Occipital lobe (tissue), 1 donor: ENCODE measurements at regions not wholly inside any gene's neighbourhood (a gene's known extent, or its start where the extent isn't known, plus 50 kb on each side); places are given as distances from the start of the nearest gene placed in this dataset.

Experiments used
- DNase-seq: peaks from one replicate; lab custom pipeline; 2025; lab: John Stamatoyannopoulos, UW

DNA sequence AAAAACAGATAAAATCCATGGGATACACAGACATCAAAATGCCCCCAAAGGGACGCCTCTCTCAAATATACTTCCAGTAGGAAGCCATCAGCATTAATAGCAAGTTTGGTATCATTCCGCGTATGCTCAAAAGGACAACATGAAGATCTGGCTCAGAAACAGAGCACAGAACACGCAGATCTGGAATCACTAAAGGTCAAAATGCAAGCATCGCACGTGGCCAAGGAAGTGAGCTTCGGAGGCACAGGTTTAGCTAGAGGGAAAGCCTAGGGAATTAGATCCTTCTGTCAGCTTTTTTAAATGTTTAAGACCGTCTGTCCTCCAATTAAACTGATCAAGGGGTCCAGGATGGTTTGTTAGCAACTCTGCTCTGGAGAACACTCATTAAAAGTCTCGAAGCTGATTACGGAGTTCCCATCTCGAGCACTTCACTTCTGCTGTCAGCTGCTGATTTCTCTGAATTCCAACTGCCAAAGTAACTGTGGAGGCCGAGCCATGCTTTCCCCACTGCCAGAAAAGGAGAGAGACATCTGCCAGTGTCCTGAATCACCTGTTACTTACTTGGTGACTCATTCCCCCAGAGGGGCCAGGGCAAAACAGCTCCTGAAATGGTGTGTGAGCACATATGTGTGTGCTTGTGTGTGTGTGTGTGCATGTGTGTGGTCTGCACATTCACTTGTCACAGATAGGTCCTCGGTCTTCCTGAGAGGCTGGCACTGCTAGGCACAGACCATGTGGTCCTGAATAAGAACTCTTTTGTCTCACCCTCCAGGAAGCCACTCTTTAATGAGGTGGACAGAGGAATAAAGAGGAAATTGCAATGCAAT lies 177.7 kb upstream of the PPARGC1A start:
- DNase-seq = no peak

DNA sequence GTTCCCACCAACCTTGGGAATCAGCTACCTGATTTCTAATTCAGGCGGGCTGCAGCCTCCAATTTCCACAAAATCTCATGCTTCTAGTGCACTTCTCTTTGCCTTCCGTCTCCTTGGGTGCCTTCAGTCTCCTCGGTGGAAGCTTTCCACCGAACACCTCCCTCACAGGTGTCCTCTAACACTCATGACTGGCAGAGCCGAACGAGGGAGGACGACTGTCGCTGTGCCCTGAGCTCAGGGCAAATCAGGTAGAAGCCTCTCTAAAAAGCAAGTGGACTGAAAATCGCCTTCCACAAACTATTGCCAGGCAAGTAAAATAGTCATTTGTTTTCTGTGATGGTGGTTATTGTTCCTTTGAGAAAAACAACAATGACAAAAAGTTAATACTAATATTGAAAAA lies 176.1 kb upstream of the PPARGC1A start:
- DNase-seq = no peak

DNA sequence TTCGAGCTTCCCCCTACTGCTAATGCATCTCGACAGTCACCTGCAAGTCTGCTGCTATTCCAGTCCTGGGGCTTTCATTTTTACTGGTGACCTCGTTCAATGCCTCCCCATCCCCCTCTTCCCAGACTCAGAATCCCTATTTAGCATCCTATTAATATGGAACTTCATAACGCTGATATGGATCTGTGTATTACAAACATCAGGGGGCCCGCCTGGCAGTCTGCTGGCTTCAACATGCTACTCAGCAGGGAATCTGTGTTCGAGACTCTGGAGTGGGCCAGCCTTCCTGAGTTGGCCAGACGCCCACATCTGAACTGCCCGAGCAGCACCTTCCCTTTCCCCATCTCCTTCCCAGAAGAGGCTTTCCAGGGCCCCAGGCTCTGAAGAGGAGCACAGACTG lies 173.9 kb upstream of the PPARGC1A start:
- DNase-seq = no peak

DNA sequence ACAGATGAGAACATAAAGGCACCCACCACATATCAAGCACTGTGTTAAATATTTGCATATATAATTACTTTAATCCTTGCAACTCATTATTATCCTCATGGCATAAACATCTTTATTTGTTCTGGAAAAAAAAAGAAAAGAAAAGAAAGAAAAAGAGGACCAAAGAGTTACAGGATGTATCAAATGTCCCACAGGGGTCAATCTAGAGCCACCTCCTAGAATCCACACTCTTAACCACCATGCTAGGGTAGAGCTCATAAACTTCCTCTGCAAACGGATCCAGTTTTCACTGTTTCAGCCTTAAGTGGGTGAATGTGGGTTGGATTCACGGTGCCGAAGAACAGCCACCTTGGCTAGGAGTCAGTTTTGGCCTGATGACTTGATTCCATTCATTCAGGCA lies 171.1 kb upstream of the PPARGC1A start:
- DNase-seq = no peak

DNA sequence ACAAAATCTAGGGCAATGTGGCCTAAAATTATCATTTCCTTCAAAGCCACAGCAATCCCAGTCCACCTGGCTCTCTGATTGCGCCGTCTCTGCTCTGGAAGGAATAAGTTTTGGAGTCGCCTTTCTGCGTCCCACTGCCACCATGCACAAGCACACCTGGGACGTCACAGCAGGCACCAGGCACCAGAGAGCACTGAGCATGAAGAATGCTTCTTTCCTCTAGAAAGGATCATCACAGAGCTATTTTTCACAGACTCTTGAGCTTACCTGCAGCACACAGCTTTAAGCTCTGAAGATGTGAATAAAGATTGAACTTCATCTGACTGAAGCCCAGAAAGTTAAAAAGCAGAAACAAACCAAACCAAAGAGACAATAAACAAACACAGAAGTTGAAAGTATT lies 170.0 kb upstream of the PPARGC1A start:
- no peak for DNase-seq

DNA sequence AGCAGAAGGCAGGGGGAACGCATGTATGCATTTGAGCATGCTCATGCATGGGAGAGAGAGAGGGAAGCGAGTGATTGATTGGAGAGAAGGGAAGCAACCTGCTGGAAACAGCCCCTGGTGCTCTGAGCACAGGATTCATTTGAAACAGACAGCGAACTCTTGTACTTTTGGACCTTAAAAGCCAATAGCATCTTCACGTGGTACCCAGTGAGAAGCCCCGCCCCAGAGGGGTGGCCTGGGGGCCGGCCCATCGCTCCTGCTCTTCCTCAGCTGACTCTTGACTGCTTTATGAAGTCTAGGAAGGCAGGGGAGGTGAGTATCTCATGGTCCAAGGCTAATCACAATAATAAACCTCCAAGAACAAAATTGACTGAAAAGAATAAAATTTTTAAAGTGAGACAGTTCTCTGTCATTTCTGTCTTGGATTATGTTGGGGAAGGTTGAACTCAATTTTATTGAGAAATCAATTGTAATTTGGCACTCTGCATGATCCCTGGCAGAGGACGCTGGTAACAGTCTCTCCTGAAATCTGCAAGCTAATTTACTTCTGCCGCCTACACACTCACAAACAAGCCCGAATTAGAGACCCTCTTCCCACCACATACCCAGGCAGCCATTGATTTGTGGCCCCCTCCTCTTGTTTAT lies 168.2 kb upstream of the PPARGC1A start:
- DNase-seq = no peak

DNA sequence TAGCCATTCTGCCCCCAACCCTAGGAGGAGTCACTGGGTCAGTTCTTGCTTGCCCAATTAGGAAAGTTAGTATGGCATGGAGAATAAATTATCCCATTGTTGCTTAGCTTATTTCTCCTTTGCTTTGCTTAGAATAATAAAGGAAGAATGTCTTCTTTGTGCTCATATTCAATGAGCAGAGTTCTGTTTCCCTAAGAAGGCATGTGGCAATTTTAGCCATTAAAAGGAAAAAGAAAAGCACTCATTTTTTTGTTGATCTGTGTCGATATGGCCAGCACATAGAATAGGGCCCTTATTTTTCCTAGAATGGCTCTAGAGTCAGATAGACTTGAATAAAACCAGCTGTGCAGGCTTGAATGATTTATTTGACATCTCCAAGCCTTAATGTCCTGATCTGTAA lies 166.4 kb upstream of the PPARGC1A start:
- no peak for DNase-seq

DNA sequence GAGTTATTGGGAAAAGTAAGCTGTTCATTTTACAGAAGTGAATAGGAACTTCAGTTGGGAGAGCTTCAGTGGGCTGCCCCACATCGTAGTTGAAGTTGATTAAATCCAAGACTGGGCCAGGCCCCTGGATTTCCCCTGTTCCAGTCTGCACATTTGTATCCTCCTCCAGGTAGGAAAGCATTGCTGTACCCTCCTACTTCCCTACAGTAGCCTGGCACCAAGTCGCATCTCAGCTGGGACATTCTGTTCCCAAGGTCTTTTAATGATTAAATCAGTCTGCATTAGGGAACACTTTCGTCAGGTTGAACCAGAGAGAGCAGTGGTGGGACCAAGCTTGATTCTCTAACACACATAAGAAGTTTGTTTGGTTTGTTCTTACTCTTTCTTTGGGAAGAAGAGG lies 165.8 kb upstream of the PPARGC1A start:
- DNase-seq = no peak

DNA sequence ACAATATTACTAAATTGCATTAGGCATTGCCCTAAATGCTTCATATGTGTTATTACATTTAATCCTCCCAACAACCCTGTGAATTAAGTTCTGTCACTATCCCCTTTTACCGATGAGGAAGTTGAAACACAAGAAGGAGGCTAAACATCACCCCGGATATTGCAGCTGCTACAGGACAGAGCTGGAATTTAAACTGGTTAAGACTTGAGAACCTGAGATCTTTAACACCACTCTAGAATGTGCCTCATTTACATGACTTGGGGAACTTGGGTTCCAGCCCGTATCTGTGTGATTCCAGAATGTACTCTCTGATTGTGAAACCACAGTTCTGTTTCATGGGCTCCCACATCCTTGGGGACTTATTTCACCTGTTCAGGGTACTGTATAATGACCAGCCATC lies 165.1 kb upstream of the PPARGC1A start:
- DNase-seq = no peak

DNA sequence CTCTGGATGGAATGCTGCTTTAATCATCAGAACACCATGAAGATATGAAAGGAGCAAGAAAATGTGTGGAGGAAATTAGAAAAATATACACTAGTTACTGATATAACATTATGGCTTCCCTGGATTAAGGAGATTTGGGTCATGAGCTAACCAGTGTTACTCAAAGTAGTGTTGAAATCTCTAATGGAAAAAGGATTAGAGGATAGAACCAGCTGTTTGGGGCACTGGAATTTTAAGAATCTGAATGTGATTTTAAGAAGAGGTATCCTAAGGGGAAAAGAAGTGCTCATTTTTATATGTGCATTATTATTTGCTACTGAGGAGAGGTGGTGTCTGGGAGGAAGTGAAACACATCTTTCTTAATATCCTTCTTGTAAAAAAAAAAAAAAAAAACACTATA lies 164.1 kb upstream of the PPARGC1A start:
- no peak for DNase-seq

DNA sequence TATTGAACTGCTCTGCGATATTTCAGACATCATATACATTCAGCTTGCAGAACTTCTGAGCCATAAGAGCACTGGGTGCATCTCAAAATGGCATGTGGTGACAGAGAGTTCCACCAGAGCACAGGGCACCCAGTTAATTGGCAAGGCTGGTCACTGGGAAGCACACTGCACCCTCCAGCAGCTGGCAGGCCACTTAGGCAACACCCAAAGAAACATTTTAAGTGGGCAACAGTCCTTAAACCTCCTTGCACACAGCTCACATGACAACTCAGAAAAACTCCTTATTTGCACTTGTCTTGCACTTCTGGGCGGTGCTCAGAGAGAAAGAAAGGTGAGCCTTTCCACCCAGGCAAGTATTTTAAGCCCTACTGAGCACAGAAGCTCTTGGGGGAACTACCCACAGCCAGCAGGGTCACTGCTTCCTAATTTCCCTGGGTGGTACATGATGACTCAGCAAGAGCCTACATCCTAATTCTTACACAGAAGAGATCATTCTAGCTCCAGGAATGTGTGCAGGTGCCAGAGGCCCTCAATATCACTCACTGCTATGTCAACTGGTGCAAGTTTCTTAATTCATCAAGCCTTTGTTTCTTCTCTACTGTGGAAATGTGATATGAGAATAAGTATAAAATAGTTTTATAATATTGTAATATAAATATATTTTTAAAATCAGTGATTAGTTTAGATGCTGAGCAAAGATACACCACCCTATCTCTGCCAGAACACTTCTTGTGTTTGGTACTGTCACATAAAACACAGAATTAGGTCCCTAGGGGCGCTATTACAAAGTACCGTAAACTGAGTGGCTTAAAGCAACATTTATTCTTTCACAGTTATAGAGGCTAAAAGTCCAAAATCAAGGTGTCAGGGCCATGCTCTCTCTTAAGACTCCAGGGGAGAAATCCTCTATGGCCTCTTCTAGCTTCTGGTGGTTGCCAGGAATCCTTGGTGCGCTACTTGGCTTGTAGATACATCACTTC lies 155.1 kb upstream of the PPARGC1A start:
- no peak for DNase-seq

DNA sequence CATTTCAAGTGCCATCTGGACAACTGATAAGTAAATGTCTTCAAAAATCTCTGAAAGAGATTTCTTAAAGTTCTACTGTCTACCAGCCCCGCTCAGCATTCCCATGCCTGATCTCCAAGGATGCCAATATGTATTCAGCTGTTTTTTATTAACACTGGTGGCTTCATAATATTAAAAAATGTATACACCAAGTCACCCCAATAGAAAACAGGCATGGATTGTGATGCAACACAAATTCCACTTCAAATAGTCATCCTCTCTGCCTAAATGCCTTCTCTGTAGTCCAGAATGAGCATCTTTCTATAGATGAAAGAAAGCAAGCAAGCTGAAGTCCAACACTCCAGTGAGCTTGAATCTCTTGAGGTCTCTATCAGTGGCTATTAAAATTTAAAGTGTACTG lies 152.2 kb upstream of the PPARGC1A start:
- no peak for DNase-seq

DNA sequence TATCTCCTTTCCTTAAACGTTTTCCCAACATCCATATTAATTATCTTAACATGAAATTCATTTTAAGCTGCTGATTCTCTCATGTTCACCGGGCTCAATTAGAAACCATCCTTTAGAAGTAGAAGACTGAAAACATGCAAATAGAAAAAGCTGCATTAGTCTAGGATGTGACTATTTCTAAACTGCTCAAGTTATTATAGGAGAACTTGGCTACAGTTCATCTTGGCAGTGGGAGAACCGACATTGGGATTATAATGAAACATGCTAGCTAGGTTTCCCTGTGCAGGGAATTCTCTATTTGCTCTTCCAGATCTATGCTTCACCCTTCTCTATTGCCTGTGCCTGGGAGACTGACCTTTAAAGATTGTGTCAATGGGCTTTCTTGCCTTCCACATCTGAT lies 151.0 kb upstream of the PPARGC1A start:
- no peak for DNase-seq

DNA sequence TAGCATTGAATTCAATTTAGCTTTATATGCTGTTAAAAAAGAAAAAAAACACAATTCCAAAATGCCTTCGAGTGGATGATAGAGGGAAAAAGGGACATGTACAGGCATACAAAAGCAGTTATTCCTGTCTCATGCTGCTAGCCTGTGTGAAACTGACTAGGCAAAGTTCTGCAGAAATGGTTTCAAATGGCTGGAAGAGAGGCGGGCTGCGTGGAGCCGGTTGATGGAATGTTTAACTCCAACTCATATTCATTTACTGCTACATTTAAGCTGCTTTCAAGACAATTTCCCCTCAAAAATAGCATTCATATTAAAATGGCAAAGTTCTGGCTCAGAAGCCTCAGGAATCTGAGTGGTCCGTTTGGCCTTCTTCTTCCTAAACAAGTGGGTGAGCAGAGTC lies 143.8 kb upstream of the PPARGC1A start:
- DNase-seq = no peak

DNA sequence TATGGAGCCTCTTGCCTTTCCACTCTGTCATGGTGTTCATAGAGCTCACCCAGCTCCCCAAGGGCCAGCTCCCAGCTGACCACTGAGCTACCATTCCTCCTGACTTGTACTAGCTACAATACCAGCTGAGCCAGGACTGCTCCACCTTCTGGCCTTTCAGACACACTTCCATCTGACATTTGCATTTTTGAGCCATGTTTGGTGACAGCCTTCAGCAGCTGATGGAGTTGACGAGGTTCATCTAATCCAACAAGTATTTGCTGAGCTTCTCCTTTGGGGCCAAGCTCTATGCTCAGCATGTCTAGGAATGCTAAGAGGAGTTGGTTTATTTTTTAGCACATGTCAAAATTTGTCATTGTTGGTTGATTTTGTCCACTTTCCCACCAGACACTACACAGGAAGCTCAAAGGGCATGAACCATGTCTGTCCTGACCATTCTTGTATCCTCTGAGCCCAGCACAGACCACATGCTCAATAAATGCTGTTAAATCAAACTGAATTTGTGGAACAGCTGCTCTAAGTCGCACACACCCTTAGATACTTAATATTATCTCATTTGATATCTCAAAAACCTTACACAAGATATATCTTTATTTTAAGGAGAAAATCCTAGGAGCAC lies 142.6 kb upstream of the PPARGC1A start:
- no peak for DNase-seq

DNA sequence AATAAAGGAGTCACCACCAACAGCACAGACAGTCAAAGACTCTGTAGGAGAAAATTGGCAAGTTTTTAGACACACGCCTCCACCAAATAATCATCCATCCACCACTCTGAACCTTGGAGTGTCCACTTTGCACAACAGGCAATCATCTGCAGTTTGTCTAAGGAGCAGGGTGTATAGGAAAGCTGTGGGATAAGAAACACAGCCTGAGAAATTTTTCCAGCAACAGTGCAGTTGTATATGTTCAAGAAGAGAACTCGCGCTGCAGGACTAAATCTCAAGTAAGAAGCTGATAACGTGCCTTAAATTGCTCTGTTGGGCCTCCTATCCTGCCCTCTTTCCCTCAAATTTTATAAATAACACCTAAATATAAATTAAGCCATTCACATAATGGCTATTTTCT lies 136.7 kb upstream of the PPARGC1A start:
- DNase-seq = no peak

DNA sequence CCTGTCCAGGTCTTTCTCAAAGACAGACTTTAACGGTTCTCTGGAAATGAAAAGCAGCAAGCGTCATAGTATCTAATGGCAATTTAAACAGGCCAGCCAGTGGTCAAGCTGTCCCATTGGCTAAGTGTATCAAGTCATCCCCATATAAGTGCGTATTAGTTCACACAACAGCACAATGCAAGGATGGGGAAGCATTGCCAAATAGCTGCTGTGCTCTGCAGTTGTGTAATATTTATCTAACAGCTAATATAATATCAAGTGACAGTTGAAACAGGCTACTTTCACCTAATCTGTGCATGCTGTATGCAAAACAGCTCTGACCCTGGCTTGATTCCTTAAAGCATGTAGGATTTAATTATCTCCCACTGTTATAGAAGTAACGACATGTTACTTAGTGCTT lies 134.8 kb upstream of the PPARGC1A start:
- no peak for DNase-seq

DNA sequence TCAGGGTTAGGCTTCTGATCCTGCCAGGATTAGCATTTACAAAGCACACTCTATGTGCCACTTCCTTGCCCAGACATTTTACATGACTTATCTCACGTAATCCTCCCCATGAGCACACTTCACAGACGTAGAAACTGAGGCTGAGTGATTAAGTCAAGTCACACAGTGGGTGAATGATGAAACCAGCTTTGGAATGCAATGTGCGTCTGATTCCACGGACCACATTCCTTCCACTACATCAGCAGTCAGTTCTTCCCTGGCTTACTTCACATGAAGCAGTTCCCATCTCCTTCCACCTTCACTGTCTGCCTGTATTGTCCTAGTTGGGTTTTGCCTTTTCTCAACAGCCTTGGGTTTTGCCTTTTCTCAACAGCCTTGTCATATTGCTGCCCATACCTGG lies 134.3 kb upstream of the PPARGC1A start:
- no peak for DNase-seq

DNA sequence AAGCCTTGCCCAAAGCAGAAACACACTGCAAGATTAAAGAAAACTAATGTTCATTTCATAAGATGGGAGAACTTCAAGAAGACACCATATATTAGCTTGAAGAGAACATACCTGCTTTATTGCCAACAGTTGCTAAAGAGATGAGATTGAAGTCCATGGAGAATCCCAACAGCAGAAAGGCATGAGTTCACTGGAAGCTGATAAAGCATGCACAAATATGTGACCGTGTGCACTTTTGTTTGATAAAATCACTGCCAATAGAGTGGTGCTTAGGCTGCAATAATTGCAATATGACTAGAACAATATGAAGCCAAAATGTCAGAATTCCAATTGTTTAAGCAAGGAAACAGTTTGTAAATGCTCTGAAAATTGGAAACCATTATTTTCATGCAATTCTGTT lies 125.9 kb upstream of the PPARGC1A start:
- no peak for DNase-seq

DNA sequence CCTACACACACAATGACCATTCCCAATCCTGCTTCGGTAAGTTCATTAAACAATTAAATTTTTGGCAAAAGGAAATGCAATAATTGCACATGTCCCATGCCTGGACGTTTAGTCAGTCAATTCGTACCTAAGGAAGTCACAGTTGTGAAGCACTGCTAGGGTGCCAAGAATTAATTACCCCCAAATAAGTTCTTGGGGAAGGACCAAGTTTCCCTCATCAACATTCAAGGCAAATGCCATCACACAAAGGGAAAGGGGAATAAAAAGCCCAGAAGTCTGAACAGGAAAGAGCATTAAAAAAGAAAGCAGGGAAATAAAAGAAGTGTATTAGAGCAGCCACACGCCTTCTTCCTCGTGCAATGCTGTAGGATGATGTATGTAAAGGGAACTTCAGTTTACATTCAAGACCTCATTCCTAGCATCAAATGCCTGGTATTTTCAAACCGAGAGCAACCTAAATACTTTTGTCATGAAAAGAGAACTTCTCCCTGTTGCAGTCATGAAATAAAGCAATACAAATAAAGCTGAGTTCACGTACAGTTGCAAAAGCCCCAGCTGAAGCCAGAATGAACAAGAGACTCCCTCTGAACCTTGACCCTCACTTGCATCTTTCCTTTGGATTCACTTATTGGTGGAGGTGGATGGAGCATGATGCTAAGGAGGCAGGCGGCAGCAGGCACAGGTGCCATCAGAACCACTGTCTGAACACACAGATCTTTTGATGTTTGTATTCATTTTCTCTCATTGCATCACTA lies 124.0 kb upstream of the PPARGC1A start:
- DNase-seq = no peak

DNA sequence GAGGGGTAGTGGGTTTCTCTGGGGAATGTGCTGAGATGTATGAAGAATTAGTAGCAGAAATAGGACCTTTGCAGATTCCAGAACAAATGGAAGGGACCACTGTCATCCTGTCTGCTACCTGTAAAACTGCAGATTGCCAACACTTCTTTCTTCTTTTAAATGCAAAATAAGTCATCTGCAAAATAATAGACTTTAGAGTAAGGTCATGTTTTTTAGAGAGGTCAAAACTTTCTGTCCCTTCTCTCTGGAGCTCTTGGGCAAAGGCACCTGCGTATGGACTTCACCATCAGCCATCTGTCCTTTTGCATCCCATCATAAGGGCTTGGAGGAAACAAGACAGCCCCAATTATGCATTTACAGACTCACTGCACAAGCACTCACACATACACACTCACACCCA lies 121.1 kb upstream of the PPARGC1A start:
- no peak for DNase-seq
